H9 (cell line): ENCODE measurements at regions not wholly inside any gene's neighbourhood (a gene's known extent, or its start where the extent isn't known, plus 50 kb on each side); places are given as distances from the start of the nearest gene placed in this dataset.

ENCODE experiments used
- DNase-seq: peaks from one replicate; pipeline ENCODE4 v3.0.0-alpha.2; 2017
- H2AFZ ChIP-seq: one replicate; pipeline ENCODE4 v1.6.1; 2013; ENCODE audit warnings: mild to moderate bottlenecking, low read length, control low read depth, moderate library complexity
- H2AK5ac ChIP-seq: 2 replicates; pipeline ENCODE4 v1.6.1; 2013; ENCODE audit warnings: low read length, control low read depth, mixed read lengths; ENCODE audit not compliant: insufficient read length
- H2BK120ac ChIP-seq: one replicate; pipeline ENCODE4 v1.6.1; 2013; ENCODE audit warnings: low read depth, mild to moderate bottlenecking, low read length, control low read depth, inconsistent platforms; ENCODE audit not compliant: poor library complexity, severe bottlenecking
- H2BK12ac ChIP-seq: 2 replicates; pipeline ENCODE4 v1.6.1; 2013; ENCODE audit warnings: low read length, control low read depth, mixed read lengths, low read depth; ENCODE audit not compliant: insufficient read length
- H2BK15ac ChIP-seq: 2 replicates; pipeline ENCODE4 v1.6.1; 2013; ENCODE audit warnings: low read depth, low read length, control low read depth
- H2BK20ac ChIP-seq: one replicate; pipeline ENCODE4 v1.6.1; 2013; ENCODE audit warnings: low read depth, mild to moderate bottlenecking, low read length, control low read depth, inconsistent platforms; ENCODE audit not compliant: poor library complexity, severe bottlenecking
- H2BK5ac ChIP-seq: 2 replicates; pipeline ENCODE4 v1.6.1; 2013; ENCODE audit warnings: low read length, control low read depth, mixed read lengths; ENCODE audit not compliant: insufficient read length
- H3K14ac ChIP-seq: 2 replicates; pipeline ENCODE4 v1.6.1; 2013; ENCODE audit warnings: low read length, control low read depth; ENCODE audit not compliant: insufficient read depth
- H3K18ac ChIP-seq: 2 replicates; pipeline ENCODE4 v1.6.1; 2013; ENCODE audit warnings: low read depth, mild to moderate bottlenecking, mixed read lengths, low read length, control low read depth; ENCODE audit not compliant: insufficient read length
- H3K23ac ChIP-seq: 2 replicates; pipeline ENCODE4 v1.6.1; 2013; ENCODE audit warnings: low read length, control low read depth, mixed read lengths, low read depth; ENCODE audit not compliant: insufficient read length
- H3K23me2 ChIP-seq: 2 replicates; pipeline ENCODE4 v1.6.1; 2013; ENCODE audit warnings: low read depth, mild to moderate bottlenecking, mixed read lengths, low read length, control low read depth; ENCODE audit not compliant: insufficient read length, poor library complexity, severe bottlenecking
- H3K27ac ChIP-seq: 2 replicates; pipeline ENCODE4 v1.5.1; 2013; ENCODE audit warnings: low read length, control low read depth, mixed read lengths, low read depth; ENCODE audit not compliant: insufficient read length
- H3K27me3 ChIP-seq: 2 replicates; pipeline ENCODE4 v1.6.1; 2013; ENCODE audit warnings: low read length, control low read depth, inconsistent platforms; ENCODE audit not compliant: insufficient read depth
- H3K4ac ChIP-seq: 2 replicates; pipeline ENCODE4 v1.6.1; 2013; ENCODE audit warnings: low read depth, mild to moderate bottlenecking, control low read depth, inconsistent platforms, low read length, moderate library complexity
- H3K4me1 ChIP-seq: 2 replicates; pipeline ENCODE4 v1.6.1; 2013; ENCODE audit warnings: low read length, control low read depth, inconsistent platforms; ENCODE audit not compliant: insufficient read depth
- H3K4me2 ChIP-seq: 2 replicates; pipeline ENCODE4 v1.6.1; 2013; ENCODE audit warnings: low read length, control low read depth, mixed read lengths; ENCODE audit not compliant: insufficient read length, insufficient read depth
- H3K56ac ChIP-seq: 2 replicates; pipeline ENCODE4 v1.6.1; 2013; ENCODE audit warnings: low read depth, mild to moderate bottlenecking, mixed read lengths, low read length, control low read depth; ENCODE audit not compliant: insufficient read length
- H3K79me1 ChIP-seq: 2 replicates; pipeline ENCODE4 v1.6.1; 2013; ENCODE audit warnings: low read depth, mild to moderate bottlenecking, moderate library complexity, low read length, control low read depth, inconsistent platforms; ENCODE audit not compliant: insufficient read depth, poor library complexity, severe bottlenecking
- H3K79me2 ChIP-seq: 2 replicates; pipeline ENCODE4 v1.6.1; 2013; ENCODE audit warnings: low read length, control low read depth, inconsistent platforms; ENCODE audit not compliant: insufficient read depth
- H3K9ac ChIP-seq: 2 replicates; pipeline ENCODE4 v1.6.1; 2013; ENCODE audit warnings: low read length, control low read depth, mixed read lengths; ENCODE audit not compliant: insufficient read length; ENCODE audit errors: extremely low read depth
- H3K9me3 ChIP-seq: one replicate; pipeline ENCODE4 v1.6.1; 2013; ENCODE audit warnings: low read depth, low read length, inconsistent platforms; ENCODE audit not compliant: control insufficient read depth
- H3T11ph ChIP-seq: one replicate; pipeline ENCODE4 v1.6.1; 2013; ENCODE audit warnings: mild to moderate bottlenecking, low read length, control low read depth, inconsistent platforms
- H4K20me1 ChIP-seq: one replicate; pipeline ENCODE4 v1.6.1; 2013; ENCODE audit not compliant: control insufficient read depth, insufficient read length, insufficient read depth
- H4K5ac ChIP-seq: 2 replicates; pipeline ENCODE4 v1.6.1; 2013; ENCODE audit warnings: low read depth, mild to moderate bottlenecking, mixed read lengths, low read length, control low read depth; ENCODE audit not compliant: insufficient read length
- H4K8ac ChIP-seq: replicated peaks from 2 replicates; pipeline ENCODE4 v1.6.1; 2013; ENCODE audit warnings: low read length, control low read depth, mixed read lengths, low read depth; ENCODE audit not compliant: insufficient read length
- H4K91ac ChIP-seq: 2 replicates; pipeline ENCODE4 v1.6.1; 2013; ENCODE audit warnings: low read depth, mild to moderate bottlenecking, moderate library complexity, mixed read lengths, low read length, control low read depth; ENCODE audit not compliant: insufficient read length
- H3K27ac Mint-ChIP-seq, 3 experiments: 2 replicates in 2 of 3; 3 replicates in 1 of 3; pipeline ENCODE4 v1.8.0; 2020 to 2021; ENCODE audit warnings: mixed read lengths in 3 of 3, mild to moderate bottlenecking in 1 of 3, moderate library complexity in 1 of 3
- H3K27me3 Mint-ChIP-seq: 2 replicates; pipeline ENCODE4 v1.8.0; 2021; ENCODE audit warnings: low read depth, mild to moderate bottlenecking, moderate library complexity, mixed read lengths
- H3K36me3 Mint-ChIP-seq, 3 experiments: 2 replicates in 2 of 3; 3 replicates in 1 of 3; pipeline ENCODE4 v1.8.0; 2020 to 2021; ENCODE audit warnings: low read depth in 3 of 3, mixed read lengths in 3 of 3; ENCODE audit not compliant: insufficient read depth in 1 of 3
- H3K4me1 Mint-ChIP-seq, 2 experiments: 2 replicates each; pipeline ENCODE4 v1.8.0; 2020; ENCODE audit warnings: mixed read lengths in 2 of 2
- H3K4me3 Mint-ChIP-seq, 2 experiments: 2 replicates in 1 of 2; 3 replicates in 1 of 2; pipeline ENCODE4 v1.8.0; 2020 to 2021; ENCODE audit warnings: mild to moderate bottlenecking in 2 of 2, mixed read lengths in 2 of 2, moderate library complexity in 1 of 2
- H3K9me3 Mint-ChIP-seq, 2 experiments: 2 replicates in 1 of 2; 3 replicates in 1 of 2; pipeline ENCODE4 v1.8.0; 2020; ENCODE audit warnings: mild to moderate bottlenecking in 2 of 2, mixed read lengths in 2 of 2, moderate library complexity in 1 of 2
- TF ChIP-seq, protein P1 (sequence below): fragments of 200-600 bp; sonication (generic); conservative IDR thresholded peaks from 3 replicates; pipeline ENCODE4 v1.8.0; 2021; ENCODE audit warnings: antibody characterized with exemption, mild to moderate bottlenecking

GRCh38 chr5:144864118-144864517, 693.4 kb downstream of the KCTD16 start:
- Histone ChIP-seq H3K79me2 (no peaks in the 10 kb centered on the region), H3K23me2 (no peaks in the 10 kb centered on the region), H3K4me2 (no peak overlapping the region), H3K4me1 (no peaks in the 10 kb centered on the region), H4K8ac (no peak overlapping the region), H4K20me1 (no peaks in the 10 kb centered on the region), H3K9ac (no peak overlapping the region), H3K9me3 (no peaks in the 10 kb centered on the region), H2BK5ac (no peak overlapping the region), H3K4ac (no peak overlapping the region), H3K23ac (no peak overlapping the region), H2BK15ac (no peak overlapping the region), H2BK20ac (no peak overlapping the region), H2BK120ac (no peak overlapping the region), H3K56ac (no peak overlapping the region), H3K18ac (no peak overlapping the region), H2AK5ac (no peak overlapping the region), H2AFZ (no peak overlapping the region), H3K27ac (no peak overlapping the region), H4K91ac (no peak overlapping the region), H3T11ph (no peak overlapping the region), H2BK12ac (no peak overlapping the region), H3K79me1 (no peaks in the 10 kb centered on the region), H3K27me3 (no peaks in the 10 kb centered on the region), H4K5ac (no peak overlapping the region), H3K14ac (no peak overlapping the region)
- no peaks in the 10 kb centered on the region for H3K9me3 Mint-ChIP-seq
- TF ChIP-seq, protein P1, sequence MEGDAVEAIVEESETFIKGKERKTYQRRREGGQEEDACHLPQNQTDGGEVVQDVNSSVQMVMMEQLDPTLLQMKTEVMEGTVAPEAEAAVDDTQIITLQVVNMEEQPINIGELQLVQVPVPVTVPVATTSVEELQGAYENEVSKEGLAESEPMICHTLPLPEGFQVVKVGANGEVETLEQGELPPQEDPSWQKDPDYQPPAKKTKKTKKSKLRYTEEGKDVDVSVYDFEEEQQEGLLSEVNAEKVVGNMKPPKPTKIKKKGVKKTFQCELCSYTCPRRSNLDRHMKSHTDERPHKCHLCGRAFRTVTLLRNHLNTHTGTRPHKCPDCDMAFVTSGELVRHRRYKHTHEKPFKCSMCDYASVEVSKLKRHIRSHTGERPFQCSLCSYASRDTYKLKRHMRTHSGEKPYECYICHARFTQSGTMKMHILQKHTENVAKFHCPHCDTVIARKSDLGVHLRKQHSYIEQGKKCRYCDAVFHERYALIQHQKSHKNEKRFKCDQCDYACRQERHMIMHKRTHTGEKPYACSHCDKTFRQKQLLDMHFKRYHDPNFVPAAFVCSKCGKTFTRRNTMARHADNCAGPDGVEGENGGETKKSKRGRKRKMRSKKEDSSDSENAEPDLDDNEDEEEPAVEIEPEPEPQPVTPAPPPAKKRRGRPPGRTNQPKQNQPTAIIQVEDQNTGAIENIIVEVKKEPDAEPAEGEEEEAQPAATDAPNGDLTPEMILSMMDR = no peak
- no peak overlapping the region for H3K27ac Mint-ChIP-seq
- H3K36me3 Mint-ChIP-seq = no peaks in the 10 kb centered on the region
- no peak for DNase-seq
- H3K27me3 Mint-ChIP-seq = no peaks in the 10 kb centered on the region
- peaks cover 0 to 3% of the 10 kb centered on the region in 2 experiments; a peak in 2 of 4 replicates for H3K4me1 Mint-ChIP-seq
- H3K4me3 Mint-ChIP-seq = no peak overlapping the region
